ENCODE measurements at regions not wholly inside any gene's neighbourhood (a gene's known extent, or its start where the extent isn't known, plus 50 kb on each side); places are given as distances from the start of the nearest gene placed in this dataset.

- TF ChIP-seq CTCF (IDR thresholded peaks at IDR 0.05; ENCODE audit: low read depth, low read length, missing control alignments): no peak
- DNase-seq (ENCODE audit: low read depth): peak; percentile 43
- no peak overlapping the region for H3K4me3 ChIP-seq (ENCODE audit: low read depth, low read length)
- in situ Hi-C loops (cut with HindIII; ENCODE audit: low sequenced_read_pairs): no loop called here
Observed at GRCh38 chr14:87149583-87150354, 843.2 kb downstream of the GALC start.

DNA sequence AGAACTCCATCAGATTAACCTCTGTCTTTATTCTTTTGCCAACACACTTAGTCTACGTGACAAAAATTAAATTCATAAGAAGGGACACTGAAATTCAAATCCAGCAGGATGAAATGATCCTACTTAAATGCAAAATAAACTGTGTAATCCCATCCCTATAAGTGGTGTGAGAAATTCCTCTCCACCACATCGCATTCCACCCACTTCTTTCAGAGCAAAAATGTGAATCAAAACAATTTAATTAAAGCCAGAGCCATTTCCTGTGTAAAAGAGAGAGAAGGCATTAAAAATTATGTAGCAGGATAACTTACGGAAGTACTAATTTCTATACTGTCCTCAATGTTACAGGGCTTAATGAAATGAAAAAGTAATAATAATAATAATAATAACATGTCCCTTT, 844.3 kb downstream of the GALC start:
- in situ Hi-C loops (cut with HindIII; ENCODE audit: low sequenced_read_pairs): no loop called here
- no peak for TF ChIP-seq CTCF (IDR thresholded peaks at IDR 0.05; ENCODE audit: low read depth, low read length, missing control alignments)

DNA sequence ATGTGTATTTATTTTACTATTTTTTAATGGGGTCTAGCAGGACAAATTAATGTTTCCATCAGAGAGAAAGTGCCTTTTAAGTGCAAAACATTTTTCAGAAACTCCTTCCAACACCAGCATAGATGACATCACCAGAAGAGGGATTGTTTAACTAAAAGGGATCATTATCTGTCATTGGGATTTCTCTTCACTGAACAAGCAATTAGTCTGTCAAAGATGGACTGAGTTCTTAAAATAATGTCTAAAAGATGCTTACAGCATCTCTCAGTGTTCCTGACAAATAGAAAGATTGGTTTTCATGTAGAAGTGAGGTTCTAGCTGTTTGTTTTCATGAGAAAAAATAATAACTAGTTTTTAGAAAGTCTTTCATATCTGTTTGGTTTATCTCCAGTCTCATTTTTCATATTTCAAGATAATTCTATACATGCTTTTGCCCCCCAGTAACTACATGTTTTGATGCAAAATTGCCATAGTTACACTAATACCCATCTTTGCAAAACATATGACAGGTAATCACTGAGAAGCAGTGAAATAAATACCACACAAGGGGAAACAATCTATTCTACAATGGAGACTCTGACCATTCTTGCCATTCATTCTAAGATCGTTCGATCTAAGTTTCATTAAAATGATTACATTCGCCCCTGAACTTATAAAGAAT, 850.3 kb downstream of the GALC start:
- in situ Hi-C loops (cut with HindIII; ENCODE audit: low sequenced_read_pairs): no loop called here
- no peak for TF ChIP-seq CTCF (IDR thresholded peaks at IDR 0.05; ENCODE audit: low read depth, low read length, missing control alignments)
- H3K4me3 ChIP-seq (ENCODE audit: low read depth, low read length): no peak overlapping the region
- no peak for DNase-seq (ENCODE audit: low read depth)

More for the DNA sequence above, 844.3 kb downstream of the GALC start:
- peak; percentile 48 for DNase-seq (ENCODE audit: low read depth)
- H3K4me3 ChIP-seq (ENCODE audit: low read depth, low read length): no peak overlapping the region

GRCh38 chr14:87141801-87142200, 851.2 kb downstream of the GALC start:
- TF ChIP-seq CTCF (IDR thresholded peaks at IDR 0.05; ENCODE audit: low read depth, low read length, missing control alignments): no peak
- no peak overlapping the region for H3K4me3 ChIP-seq (ENCODE audit: low read depth, low read length)
- in situ Hi-C loops (cut with HindIII; ENCODE audit: low sequenced_read_pairs): no loop called here
- no peak for DNase-seq (ENCODE audit: low read depth)

- DNase-seq (ENCODE audit: low read depth): no peak
- no peak overlapping the region for H3K4me3 ChIP-seq (ENCODE audit: low read depth, low read length)
- no peak for TF ChIP-seq CTCF (IDR thresholded peaks at IDR 0.05; ENCODE audit: low read depth, low read length, missing control alignments)
- in situ Hi-C loops (cut with HindIII; ENCODE audit: low sequenced_read_pairs): no loop called here
Observed at GRCh38 chr14:87139299-87139698, 853.7 kb downstream of the GALC start.

DNA sequence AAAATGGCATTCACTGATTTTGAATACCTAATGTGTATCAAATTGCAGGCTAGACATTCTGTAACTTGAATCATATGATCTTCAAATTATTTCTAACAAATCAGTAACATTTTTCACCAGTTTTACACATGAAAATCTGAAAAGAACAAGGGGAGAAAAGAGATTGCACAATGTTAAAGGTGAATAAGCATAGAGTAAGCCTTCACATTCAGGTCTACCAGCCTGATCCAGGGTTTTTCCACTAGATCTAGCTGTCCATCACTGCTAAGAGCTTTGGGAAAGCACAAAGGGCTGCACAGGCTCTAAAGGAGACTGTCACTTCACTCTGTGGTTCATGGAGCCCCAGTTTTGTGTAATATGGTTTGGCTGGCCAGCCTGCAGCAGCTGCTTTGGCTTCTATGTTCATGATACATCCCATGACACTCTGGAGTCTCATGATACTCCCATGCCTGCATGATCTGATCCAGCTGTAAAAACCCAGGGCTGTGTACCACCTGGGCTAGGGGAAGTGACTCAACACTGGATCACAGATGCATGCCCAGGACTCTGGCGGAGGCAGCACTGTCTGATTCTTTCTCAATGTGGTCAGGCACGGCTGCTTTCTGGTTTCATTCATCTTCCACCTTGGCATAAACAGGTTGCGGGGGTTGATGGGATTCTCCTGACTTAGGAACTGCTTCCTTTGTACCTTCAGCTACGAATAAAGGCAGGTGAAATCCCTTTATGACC, 859.7 kb downstream of the GALC start:
- no peak for TF ChIP-seq CTCF (IDR thresholded peaks at IDR 0.05; ENCODE audit: low read depth, low read length, missing control alignments)
- in situ Hi-C loops (cut with HindIII; ENCODE audit: low sequenced_read_pairs): no loop called here
- DNase-seq (ENCODE audit: low read depth): peak; percentile 75
- H3K4me3 ChIP-seq (ENCODE audit: low read depth, low read length): no peak overlapping the region

All from astrocyte of the cerebellum (primary cell).